Caco-2 (cell line): ENCODE measurements at regions not wholly inside any gene's neighbourhood (a gene's known extent, or its start where the extent isn't known, plus 50 kb on each side); places are given as distances from the start of the nearest gene placed in this dataset.

ENCODE experiments used
- BruUV-seq: library from RNA; stranded (reverse); fragments of 400-500 nt; replicated peaks from 2 replicates; lab custom pipeline; 2021; lab: Mats Ljungman, UMichigan
- CTCF ChIA-PET: fragments of 300-600 bp; sonication (Branson Sonifier 250); formaldehyde crosslinking; loops from one replicate; lab custom pipeline; 2022; ENCODE audit warnings: antibody characterized with exemption; lab: Charles Lee
- POLR2A ChIA-PET: fragments of 300-600 bp; sonication (Branson Sonifier 250); formaldehyde crosslinking; loops from one replicate; lab custom pipeline; 2022; ENCODE audit warnings: antibody characterized with exemption; lab: Charles Lee
- DNase-seq, 2 experiments: peaks; one replicate each; pipeline versions ENCODE4 v3.0.0 to v3.0.0-alpha.2; 2020 to 2022
- H3K27me3 ChIP-seq: replicated peaks from 2 replicates; pipeline ENCODE4 v1.6.0; 2011; ENCODE audit warnings: low read length; ENCODE audit not compliant: control insufficient read depth, insufficient read depth
- H3K36me3 ChIP-seq: 2 replicates; pipeline ENCODE4 v1.5.1; 2011; ENCODE audit warnings: low read length; ENCODE audit not compliant: control insufficient read depth, insufficient read depth
- H3K4me1 ChIP-seq: fragments of 250-450 bp; sonication (Bioruptor Pico); 2 replicates; pipeline ENCODE4 v1.5.1; 2020; ENCODE audit warnings: mild to moderate bottlenecking
- H3K4me3 ChIP-seq: 2 replicates; pipeline ENCODE4 v1.5.1; 2011; ENCODE audit warnings: low read depth, mild to moderate bottlenecking, control low read depth, low read length
- H3K9me3 ChIP-seq: fragments of 250-450 bp; sonication (Bioruptor Pico); 2 replicates; pipeline ENCODE4 v1.5.1; 2020; ENCODE audit warnings: mild to moderate bottlenecking, moderate library complexity
- H3K27ac Mint-ChIP-seq: one replicate; pipeline ENCODE4 v1.8.0; 2022; ENCODE audit warnings: mixed read lengths; ENCODE audit not compliant: unreplicated experiment
- H3K27me3 Mint-ChIP-seq: one replicate; pipeline ENCODE4 v1.8.0; 2022; ENCODE audit warnings: mixed read lengths; ENCODE audit not compliant: insufficient read depth, unreplicated experiment
- H3K36me3 Mint-ChIP-seq: one replicate; pipeline ENCODE4 v1.8.0; 2022; ENCODE audit warnings: mild to moderate bottlenecking, mixed read lengths; ENCODE audit not compliant: insufficient read depth, unreplicated experiment
- H3K4me1 Mint-ChIP-seq: one replicate; pipeline ENCODE4 v1.8.0; 2022; ENCODE audit warnings: low read depth, mixed read lengths; ENCODE audit not compliant: unreplicated experiment
- H3K4me3 Mint-ChIP-seq: one replicate; pipeline ENCODE4 v1.8.0; 2022; ENCODE audit warnings: mild to moderate bottlenecking, moderate library complexity, mixed read lengths; ENCODE audit not compliant: unreplicated experiment
- H3K9me3 Mint-ChIP-seq: one replicate; pipeline ENCODE4 v1.8.0; 2022; ENCODE audit warnings: mixed read lengths; ENCODE audit not compliant: unreplicated experiment
- intact Hi-C: fragments of 100-400 bp; cut with micrococcal nuclease; formaldehyde crosslinking; loops from one replicate; pipeline ENCODE4 v1.10.0; 2022; ENCODE audit not compliant: unreplicated experiment
- TF ChIP-seq, protein P1 (sequence below), 2 experiments: fragments of 200-600 bp in 1 of 2; IDR thresholded peaks; 1 replicate in 1 of 2; 2 replicates in 1 of 2; pipeline versions ENCODE4 v1.5.1 to v1.8.0; 2011 to 2022; ENCODE audit warnings: antibody characterized with exemption in 1 of 2, control low read depth in 1 of 2, inconsistent platforms in 1 of 2, low read depth in 1 of 2, low read length in 1 of 2, mild to moderate bottlenecking in 1 of 2, moderate library complexity in 1 of 2; ENCODE audit not compliant: insufficient read depth in 1 of 2, severe bottlenecking in 1 of 2, unreplicated experiment in 1 of 2

DNA sequence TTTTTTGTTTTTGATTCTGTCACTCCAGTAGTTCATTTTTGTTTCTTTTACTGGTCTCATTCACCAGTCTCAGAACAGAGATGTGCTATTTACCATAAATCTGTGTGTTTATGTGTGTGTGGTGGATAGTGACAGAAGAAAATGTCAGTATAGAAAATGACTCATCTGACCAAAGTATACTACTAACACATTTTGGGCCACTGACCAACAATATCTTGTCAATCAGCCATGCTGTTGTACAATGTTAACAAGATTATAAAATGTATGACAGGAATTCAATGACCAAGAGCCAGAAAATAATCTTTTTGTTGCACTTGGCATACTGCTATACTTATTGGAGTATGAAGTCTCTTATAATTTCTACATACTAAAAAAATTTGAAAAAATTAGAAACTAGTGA, 1081.4 kb upstream of the NRXN1 start:
- Mint-ChIP-seq H3K9me3 (no peaks in the 10 kb centered on the region), H3K36me3 (no peaks in the 10 kb centered on the region), H3K4me1 (no peaks in the 10 kb centered on the region), H3K27ac (no peak overlapping the region), H3K4me3 (no peak overlapping the region), H3K27me3 (no peaks in the 10 kb centered on the region)
- Histone ChIP-seq H3K4me3 (no peak overlapping the region), H3K36me3 (no peaks in the 10 kb centered on the region), H3K9me3 (no peaks in the 10 kb centered on the region), H3K4me1 (no peaks in the 10 kb centered on the region), H3K27me3 (no peaks in the 10 kb centered on the region)
- POLR2A ChIA-PET: no interaction called here
- CTCF ChIA-PET: no interaction called here
- no peak for DNase-seq
- intact Hi-C loops: no loop called here
- TF ChIP-seq, protein P1, sequence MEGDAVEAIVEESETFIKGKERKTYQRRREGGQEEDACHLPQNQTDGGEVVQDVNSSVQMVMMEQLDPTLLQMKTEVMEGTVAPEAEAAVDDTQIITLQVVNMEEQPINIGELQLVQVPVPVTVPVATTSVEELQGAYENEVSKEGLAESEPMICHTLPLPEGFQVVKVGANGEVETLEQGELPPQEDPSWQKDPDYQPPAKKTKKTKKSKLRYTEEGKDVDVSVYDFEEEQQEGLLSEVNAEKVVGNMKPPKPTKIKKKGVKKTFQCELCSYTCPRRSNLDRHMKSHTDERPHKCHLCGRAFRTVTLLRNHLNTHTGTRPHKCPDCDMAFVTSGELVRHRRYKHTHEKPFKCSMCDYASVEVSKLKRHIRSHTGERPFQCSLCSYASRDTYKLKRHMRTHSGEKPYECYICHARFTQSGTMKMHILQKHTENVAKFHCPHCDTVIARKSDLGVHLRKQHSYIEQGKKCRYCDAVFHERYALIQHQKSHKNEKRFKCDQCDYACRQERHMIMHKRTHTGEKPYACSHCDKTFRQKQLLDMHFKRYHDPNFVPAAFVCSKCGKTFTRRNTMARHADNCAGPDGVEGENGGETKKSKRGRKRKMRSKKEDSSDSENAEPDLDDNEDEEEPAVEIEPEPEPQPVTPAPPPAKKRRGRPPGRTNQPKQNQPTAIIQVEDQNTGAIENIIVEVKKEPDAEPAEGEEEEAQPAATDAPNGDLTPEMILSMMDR (IDR thresholded peaks at IDR 0.05; ENCODE audit: insufficient read depth in 1 of 2, low read depth in 1 of 2, low read length in 1 of 2, severe bottlenecking in 1 of 2, unreplicated experiment in 1 of 2): no peak
- BruUV-seq: no TSS peak

DNA sequence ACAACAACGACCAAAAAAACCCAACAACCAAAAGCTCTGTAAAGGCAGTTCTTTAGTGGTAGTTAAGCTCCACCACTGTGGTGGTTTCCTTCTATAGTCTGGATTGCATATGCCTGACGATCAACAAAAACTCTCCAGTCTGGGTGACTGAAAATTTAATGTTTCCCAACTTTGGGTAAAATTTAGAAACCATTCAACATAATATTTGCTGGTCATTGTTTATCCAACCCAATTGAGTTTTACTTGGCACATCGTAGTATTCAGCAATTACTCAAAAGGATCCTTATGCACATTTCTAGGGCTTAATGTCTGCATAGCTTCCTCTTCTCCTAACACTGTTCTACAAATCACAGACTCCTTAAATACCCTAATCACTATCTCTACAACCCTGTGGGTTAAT, 1080.2 kb upstream of the NRXN1 start:
- H3K36me3 Mint-ChIP-seq: no peaks in the 10 kb centered on the region
- H3K4me1 Mint-ChIP-seq: no peaks in the 10 kb centered on the region
- BruUV-seq: no TSS peak
- no peak overlapping the region for H3K4me3 ChIP-seq
- H3K9me3 ChIP-seq: no peaks in the 10 kb centered on the region
- intact Hi-C loops: no loop called here
- POLR2A ChIA-PET: no interaction called here
- no peak for DNase-seq
- TF ChIP-seq, protein P1 (IDR thresholded peaks at IDR 0.05; ENCODE audit: insufficient read depth in 1 of 2, low read depth in 1 of 2, low read length in 1 of 2, severe bottlenecking in 1 of 2, unreplicated experiment in 1 of 2): no peak
- no peak overlapping the region for H3K4me3 Mint-ChIP-seq
- H3K27me3 Mint-ChIP-seq: no peaks in the 10 kb centered on the region
- H3K9me3 Mint-ChIP-seq: no peaks in the 10 kb centered on the region
- H3K4me1 ChIP-seq: no peaks in the 10 kb centered on the region
- H3K36me3 ChIP-seq: no peaks in the 10 kb centered on the region
- no peaks in the 10 kb centered on the region for H3K27me3 ChIP-seq
- CTCF ChIA-PET: no interaction called here
- no peak overlapping the region for H3K27ac Mint-ChIP-seq

DNA sequence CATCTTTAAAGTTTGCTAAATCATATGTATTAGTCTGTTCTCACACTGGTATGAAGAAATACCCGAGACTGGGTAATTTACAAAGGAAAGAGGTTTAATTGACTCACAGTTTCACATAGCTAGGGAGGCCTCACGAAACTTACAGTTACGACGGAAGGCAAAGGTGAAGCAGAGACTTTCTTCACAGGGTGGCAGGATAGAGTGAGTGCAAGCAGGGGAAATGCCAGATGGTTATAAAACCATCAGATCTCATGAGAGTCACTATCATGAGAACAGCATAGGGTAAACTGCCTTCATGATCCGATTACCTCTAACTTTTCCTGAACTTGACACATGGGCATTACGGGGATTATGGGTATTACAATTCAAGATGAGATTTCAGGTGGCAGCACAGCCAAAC, 1075.2 kb upstream of the NRXN1 start:
- ChIA-PET CTCF (no interaction called here), POLR2A (no interaction called here)
- Histone ChIP-seq H3K4me3 (no peak overlapping the region), H3K9me3 (no peaks in the 10 kb centered on the region), H3K36me3 (no peaks in the 10 kb centered on the region), H3K27me3 (no peaks in the 10 kb centered on the region), H3K4me1 (no peaks in the 10 kb centered on the region)
- Mint-ChIP-seq H3K4me1 (no peaks in the 10 kb centered on the region), H3K4me3 (no peak overlapping the region), H3K9me3 (no peaks in the 10 kb centered on the region), H3K27me3 (peaks cover 3% of the 10 kb centered on the region), H3K27ac (no peak overlapping the region), H3K36me3 (no peaks in the 10 kb centered on the region)
- no peak for DNase-seq
- no TSS peak for BruUV-seq
- TF ChIP-seq, protein P1 (IDR thresholded peaks at IDR 0.05; ENCODE audit: insufficient read depth in 1 of 2, low read depth in 1 of 2, low read length in 1 of 2, severe bottlenecking in 1 of 2, unreplicated experiment in 1 of 2): no peak
- intact Hi-C loops: no loop called here
